ENCODE measurements at regions not wholly inside any gene's neighbourhood (a gene's known extent, or its start where the extent isn't known, plus 50 kb on each side); places are given as distances from the start of the nearest gene placed in this dataset.

DNA sequence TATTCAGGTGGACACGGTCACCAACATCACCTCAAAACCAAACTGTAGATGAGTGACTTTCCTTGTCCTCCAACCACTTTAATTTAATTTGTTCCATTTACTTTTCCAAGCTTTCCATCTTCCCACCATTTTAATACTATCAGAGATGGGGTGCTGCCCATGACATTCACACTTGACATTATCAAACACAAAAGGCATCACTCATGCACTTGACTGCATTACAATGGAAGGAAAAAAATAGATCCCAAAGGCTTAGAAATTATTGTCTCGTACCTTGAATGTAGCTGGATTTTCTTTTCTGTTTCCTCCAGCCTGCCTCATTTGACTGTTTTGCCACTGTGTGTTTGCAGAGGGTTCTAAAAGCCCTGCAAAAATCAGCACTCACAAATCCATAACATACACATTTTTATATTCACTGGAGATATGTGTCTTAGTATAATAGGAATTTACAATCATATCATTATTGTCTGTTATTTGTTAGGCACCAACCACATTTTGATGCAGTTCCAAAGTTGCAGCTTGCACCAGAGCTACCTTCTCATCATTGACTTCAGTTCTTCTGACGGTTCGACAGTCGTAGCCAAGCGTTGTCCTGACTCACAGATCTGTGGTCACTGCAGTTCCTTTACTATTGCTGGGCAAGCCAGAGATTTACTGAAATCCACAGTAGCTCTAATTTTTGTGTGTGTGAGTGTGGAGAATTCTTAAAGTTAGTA lies 712.3 kb upstream of the WWC1 start:
- H3K4me2 ChIP-seq (ENCODE audit: low read length): no peak overlapping the region
- no peaks in the 10 kb centered on the region for H3F3A ChIP-seq (ENCODE audit: insufficient read depth, low read length)
- H3K27ac ChIP-seq (ENCODE audit: low read depth, low read length, poor library complexity, severe bottlenecking): no peak overlapping the region
- TF ChIP-seq EZH2 (IDR thresholded peaks at IDR 0.05; ENCODE audit: borderline replicate concordance, low read length): no peak
- TF ChIP-seq, protein P1, sequence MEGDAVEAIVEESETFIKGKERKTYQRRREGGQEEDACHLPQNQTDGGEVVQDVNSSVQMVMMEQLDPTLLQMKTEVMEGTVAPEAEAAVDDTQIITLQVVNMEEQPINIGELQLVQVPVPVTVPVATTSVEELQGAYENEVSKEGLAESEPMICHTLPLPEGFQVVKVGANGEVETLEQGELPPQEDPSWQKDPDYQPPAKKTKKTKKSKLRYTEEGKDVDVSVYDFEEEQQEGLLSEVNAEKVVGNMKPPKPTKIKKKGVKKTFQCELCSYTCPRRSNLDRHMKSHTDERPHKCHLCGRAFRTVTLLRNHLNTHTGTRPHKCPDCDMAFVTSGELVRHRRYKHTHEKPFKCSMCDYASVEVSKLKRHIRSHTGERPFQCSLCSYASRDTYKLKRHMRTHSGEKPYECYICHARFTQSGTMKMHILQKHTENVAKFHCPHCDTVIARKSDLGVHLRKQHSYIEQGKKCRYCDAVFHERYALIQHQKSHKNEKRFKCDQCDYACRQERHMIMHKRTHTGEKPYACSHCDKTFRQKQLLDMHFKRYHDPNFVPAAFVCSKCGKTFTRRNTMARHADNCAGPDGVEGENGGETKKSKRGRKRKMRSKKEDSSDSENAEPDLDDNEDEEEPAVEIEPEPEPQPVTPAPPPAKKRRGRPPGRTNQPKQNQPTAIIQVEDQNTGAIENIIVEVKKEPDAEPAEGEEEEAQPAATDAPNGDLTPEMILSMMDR (IDR thresholded peaks at IDR 0.05; ENCODE audit: low read length): no peak
- no peak overlapping the region for H3K9ac ChIP-seq (ENCODE audit: low read length)
- no peaks in the 10 kb centered on the region for H3K9me2 ChIP-seq (ENCODE audit: low read depth, low read length)
- H3K79me2 ChIP-seq (ENCODE audit: insufficient read depth, low read length): no peaks in the 10 kb centered on the region
- no peaks in the 10 kb centered on the region for H3K9me3 ChIP-seq (ENCODE audit: low read length)
- H2AFZ ChIP-seq (ENCODE audit: low read length): no peak overlapping the region
- no peaks in the 10 kb centered on the region for H4K20me1 ChIP-seq (ENCODE audit: insufficient read depth, low read length)
- no peaks in the 10 kb centered on the region for H3K36me3 ChIP-seq (ENCODE audit: insufficient read depth, low read length)
- no peaks in the 10 kb centered on the region for H3K27me3 ChIP-seq (ENCODE audit: insufficient read depth, low read length)
- H3K4me1 ChIP-seq (ENCODE audit: insufficient read depth, low read length, severe bottlenecking): no peaks in the 10 kb centered on the region
- H3K4me3 ChIP-seq (ENCODE audit: low read depth, low read length, poor library complexity, severe bottlenecking): no peak overlapping the region

DNA sequence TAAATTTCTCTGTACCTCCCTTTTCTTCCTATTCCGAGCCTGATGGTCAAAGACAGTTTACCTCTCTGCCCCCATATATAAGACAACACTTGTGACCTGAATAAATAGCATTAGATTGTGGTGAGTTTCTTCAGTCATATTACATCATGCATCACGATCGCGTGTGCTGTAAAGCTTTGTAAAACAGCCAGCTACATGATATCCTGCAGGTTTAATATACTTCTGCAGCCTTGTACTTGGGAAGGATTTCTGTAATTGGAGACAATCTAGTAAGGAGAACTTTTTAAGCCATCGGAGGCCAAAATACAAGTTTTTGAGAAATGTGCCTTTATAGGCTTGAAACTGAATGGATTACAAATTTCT lies 711.8 kb upstream of the WWC1 start:
- no peaks in the 10 kb centered on the region for H3K36me3 ChIP-seq (ENCODE audit: insufficient read depth, low read length)
- H4K20me1 ChIP-seq (ENCODE audit: insufficient read depth, low read length): no peaks in the 10 kb centered on the region
- H2AFZ ChIP-seq (ENCODE audit: low read length): no peak overlapping the region
- no peak overlapping the region for H3K27ac ChIP-seq (ENCODE audit: low read depth, low read length, poor library complexity, severe bottlenecking)
- H3K27me3 ChIP-seq (ENCODE audit: insufficient read depth, low read length): no peaks in the 10 kb centered on the region
- TF ChIP-seq, protein P1 (IDR thresholded peaks at IDR 0.05; ENCODE audit: low read length): no peak
- TF ChIP-seq EZH2 (IDR thresholded peaks at IDR 0.05; ENCODE audit: borderline replicate concordance, low read length): no peak
- H3K79me2 ChIP-seq (ENCODE audit: insufficient read depth, low read length): no peaks in the 10 kb centered on the region
- H3K9me2 ChIP-seq (ENCODE audit: low read depth, low read length): no peaks in the 10 kb centered on the region
- no peaks in the 10 kb centered on the region for H3K4me1 ChIP-seq (ENCODE audit: insufficient read depth, low read length, severe bottlenecking)
- H3K9me3 ChIP-seq (ENCODE audit: low read length): no peaks in the 10 kb centered on the region
- H3K4me3 ChIP-seq (ENCODE audit: low read depth, low read length, poor library complexity, severe bottlenecking): no peak overlapping the region
- no peaks in the 10 kb centered on the region for H3F3A ChIP-seq (ENCODE audit: insufficient read depth, low read length)
- no peak overlapping the region for H3K9ac ChIP-seq (ENCODE audit: low read length)
- H3K4me2 ChIP-seq (ENCODE audit: low read length): no peak overlapping the region

DNA sequence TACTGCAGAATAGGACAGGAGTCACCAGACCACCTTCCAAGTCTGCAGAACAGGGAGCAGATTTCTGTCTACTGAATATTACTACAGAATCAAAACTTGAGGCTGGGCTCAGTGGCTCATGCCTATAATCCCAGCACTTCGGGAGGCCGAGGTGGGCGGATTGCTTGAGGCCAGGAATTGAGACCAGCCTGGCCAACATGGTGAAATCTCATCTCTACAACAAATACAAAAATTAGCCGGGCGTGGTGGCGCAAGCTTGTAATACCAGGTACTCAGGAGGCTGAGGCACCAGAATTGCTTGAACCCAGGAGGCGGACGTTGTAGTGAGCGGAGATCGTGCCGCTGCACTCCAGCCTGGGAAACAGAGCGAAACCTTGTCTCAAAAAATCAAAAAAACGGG lies 710.8 kb upstream of the WWC1 start:
- Histone ChIP-seq H3K9me2 (ENCODE audit: low read depth, low read length) (no peaks in the 10 kb centered on the region), H3K79me2 (ENCODE audit: insufficient read depth, low read length) (no peaks in the 10 kb centered on the region), H3K27me3 (ENCODE audit: insufficient read depth, low read length) (no peaks in the 10 kb centered on the region), H3K4me2 (ENCODE audit: low read length) (no peak overlapping the region), H3F3A (ENCODE audit: insufficient read depth, low read length) (no peaks in the 10 kb centered on the region), H3K4me3 (ENCODE audit: low read depth, low read length, poor library complexity, severe bottlenecking) (no peak overlapping the region), H3K9me3 (ENCODE audit: low read length) (no peaks in the 10 kb centered on the region), H3K36me3 (ENCODE audit: insufficient read depth, low read length) (no peaks in the 10 kb centered on the region), H3K4me1 (ENCODE audit: insufficient read depth, low read length, severe bottlenecking) (no peaks in the 10 kb centered on the region), H3K9ac (ENCODE audit: low read length) (no peak overlapping the region), H3K27ac (ENCODE audit: low read depth, low read length, poor library complexity, severe bottlenecking) (no peak overlapping the region), H4K20me1 (ENCODE audit: insufficient read depth, low read length) (no peaks in the 10 kb centered on the region), H2AFZ (ENCODE audit: low read length) (no peak overlapping the region)
- TF ChIP-seq, protein P1 (IDR thresholded peaks at IDR 0.05; ENCODE audit: low read length): no peak
- no peak for TF ChIP-seq EZH2 (IDR thresholded peaks at IDR 0.05; ENCODE audit: borderline replicate concordance, low read length)
